ENCODE measurements at regions not wholly inside any gene's neighbourhood (a gene's known extent, or its start where the extent isn't known, plus 50 kb on each side); places are given as distances from the start of the nearest gene placed in this dataset.

GRCh38 chr12:112598626-112599025 lies 179.9 kb downstream of the PTPN11 start:
- H3K4me3 ChIP-seq (replicated peaks in 1 of 4; ENCODE audit: control extremely low read depth in 1 of 4, insufficient read depth in 1 of 4, low read depth in 3 of 4, low read length in 4 of 4): no peak overlapping the region
- H2AFZ ChIP-seq (ENCODE audit: low read length): no peak overlapping the region
- H3K27ac ChIP-seq (ENCODE audit: insufficient read depth, low read length): no peak overlapping the region
- TF ChIP-seq, protein P1, sequence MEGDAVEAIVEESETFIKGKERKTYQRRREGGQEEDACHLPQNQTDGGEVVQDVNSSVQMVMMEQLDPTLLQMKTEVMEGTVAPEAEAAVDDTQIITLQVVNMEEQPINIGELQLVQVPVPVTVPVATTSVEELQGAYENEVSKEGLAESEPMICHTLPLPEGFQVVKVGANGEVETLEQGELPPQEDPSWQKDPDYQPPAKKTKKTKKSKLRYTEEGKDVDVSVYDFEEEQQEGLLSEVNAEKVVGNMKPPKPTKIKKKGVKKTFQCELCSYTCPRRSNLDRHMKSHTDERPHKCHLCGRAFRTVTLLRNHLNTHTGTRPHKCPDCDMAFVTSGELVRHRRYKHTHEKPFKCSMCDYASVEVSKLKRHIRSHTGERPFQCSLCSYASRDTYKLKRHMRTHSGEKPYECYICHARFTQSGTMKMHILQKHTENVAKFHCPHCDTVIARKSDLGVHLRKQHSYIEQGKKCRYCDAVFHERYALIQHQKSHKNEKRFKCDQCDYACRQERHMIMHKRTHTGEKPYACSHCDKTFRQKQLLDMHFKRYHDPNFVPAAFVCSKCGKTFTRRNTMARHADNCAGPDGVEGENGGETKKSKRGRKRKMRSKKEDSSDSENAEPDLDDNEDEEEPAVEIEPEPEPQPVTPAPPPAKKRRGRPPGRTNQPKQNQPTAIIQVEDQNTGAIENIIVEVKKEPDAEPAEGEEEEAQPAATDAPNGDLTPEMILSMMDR (conservative IDR thresholded peaks at IDR 0.05 in 1 of 2, IDR thresholded peaks at IDR 0.05 in 1 of 2; ENCODE audit: low read depth in 1 of 2, low read length in 2 of 2): no peak
- no peak for TF ChIP-seq EZH2 (IDR thresholded peaks at IDR 0.05; ENCODE audit: low read length, missing control alignments)
- no peak for DNase-seq (ENCODE audit: low read depth in 2 of 2)
- no peaks in the 10 kb centered on the region for H3K4me1 ChIP-seq (ENCODE audit: control insufficient read depth, extremely low read depth, insufficient read depth, low read length)
- H3K36me3 ChIP-seq (ENCODE audit: control insufficient read depth, insufficient read depth, low read length): no peaks in the 10 kb centered on the region
- H3K79me2 ChIP-seq (ENCODE audit: control insufficient read depth, insufficient read depth, low read length): no peaks in the 10 kb centered on the region
- H4K20me1 ChIP-seq (ENCODE audit: control insufficient read depth, extremely low read depth, insufficient read depth, low read length): no peaks in the 10 kb centered on the region
- H3K9ac ChIP-seq (ENCODE audit: insufficient read depth, low read length): no peak overlapping the region
- H3K27me3 ChIP-seq (ENCODE audit: control insufficient read depth, insufficient read depth, low read length): no peaks in the 10 kb centered on the region
- no peaks in the 10 kb centered on the region for H3K9me3 ChIP-seq (ENCODE audit: control insufficient read depth, insufficient read depth, low read depth, low read length)
- no peak overlapping the region for H3K4me2 ChIP-seq (ENCODE audit: extremely low read depth, insufficient read depth, low read length)

GRCh38 chr12:112599871-112600270 lies 181.1 kb downstream of the PTPN11 start:
- Histone ChIP-seq H3K4me1 (ENCODE audit: control insufficient read depth, extremely low read depth, insufficient read depth, low read length) (no peaks in the 10 kb centered on the region), H3K27me3 (ENCODE audit: control insufficient read depth, insufficient read depth, low read length) (no peaks in the 10 kb centered on the region), H3K79me2 (ENCODE audit: control insufficient read depth, insufficient read depth, low read length) (no peaks in the 10 kb centered on the region), H2AFZ (ENCODE audit: low read length) (no peak overlapping the region), H3K4me3 (replicated peaks in 1 of 4; ENCODE audit: control extremely low read depth in 1 of 4, insufficient read depth in 1 of 4, low read depth in 3 of 4, low read length in 4 of 4) (no peak overlapping the region), H4K20me1 (ENCODE audit: control insufficient read depth, extremely low read depth, insufficient read depth, low read length) (no peaks in the 10 kb centered on the region), H3K27ac (ENCODE audit: insufficient read depth, low read length) (no peak overlapping the region), H3K36me3 (ENCODE audit: control insufficient read depth, insufficient read depth, low read length) (no peaks in the 10 kb centered on the region), H3K4me2 (ENCODE audit: extremely low read depth, insufficient read depth, low read length) (no peak overlapping the region), H3K9me3 (ENCODE audit: control insufficient read depth, insufficient read depth, low read depth, low read length) (no peaks in the 10 kb centered on the region), H3K9ac (ENCODE audit: insufficient read depth, low read length) (no peak overlapping the region)
- DNase-seq (ENCODE audit: low read depth in 2 of 2): no peak
- TF ChIP-seq, protein P1 (conservative IDR thresholded peaks at IDR 0.05 in 1 of 2, IDR thresholded peaks at IDR 0.05 in 1 of 2; ENCODE audit: low read depth in 1 of 2, low read length in 2 of 2): no peak
- TF ChIP-seq EZH2 (IDR thresholded peaks at IDR 0.05; ENCODE audit: low read length, missing control alignments): no peak

DNA sequence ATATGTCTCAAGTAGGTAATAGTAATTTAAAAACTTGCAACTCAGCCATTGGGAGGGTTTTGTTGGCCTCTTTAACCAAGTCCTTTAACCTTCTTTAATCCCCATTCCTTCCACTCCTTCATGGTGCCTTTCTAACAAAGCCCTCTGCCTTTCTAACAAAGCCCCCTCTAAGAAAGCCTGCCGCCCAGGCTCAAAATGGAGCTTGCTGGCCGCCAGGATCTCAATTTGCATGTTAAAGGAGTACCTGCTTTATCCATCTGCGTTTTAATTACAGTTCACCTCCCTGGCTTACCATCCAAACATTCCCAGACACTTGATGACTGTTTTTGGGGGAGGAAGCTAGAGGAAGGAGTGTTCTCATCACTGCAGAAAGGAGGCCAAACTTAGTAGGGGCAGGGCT lies 183.4 kb downstream of the PTPN11 start:
- no peak overlapping the region for H3K9ac ChIP-seq (ENCODE audit: insufficient read depth, low read length)
- H3K79me2 ChIP-seq (ENCODE audit: control insufficient read depth, insufficient read depth, low read length): no peaks in the 10 kb centered on the region
- H3K27me3 ChIP-seq (ENCODE audit: control insufficient read depth, insufficient read depth, low read length): no peaks in the 10 kb centered on the region
- H4K20me1 ChIP-seq (ENCODE audit: control insufficient read depth, extremely low read depth, insufficient read depth, low read length): no peaks in the 10 kb centered on the region
- no peaks in the 10 kb centered on the region for H3K36me3 ChIP-seq (ENCODE audit: control insufficient read depth, insufficient read depth, low read length)
- no peak overlapping the region for H2AFZ ChIP-seq (ENCODE audit: low read length)
- no peak overlapping the region for H3K27ac ChIP-seq (ENCODE audit: insufficient read depth, low read length)
- no peak overlapping the region for H3K4me3 ChIP-seq (replicated peaks in 1 of 4; ENCODE audit: control extremely low read depth in 1 of 4, insufficient read depth in 1 of 4, low read depth in 3 of 4, low read length in 4 of 4)
- TF ChIP-seq, protein P1 (conservative IDR thresholded peaks at IDR 0.05 in 1 of 2, IDR thresholded peaks at IDR 0.05 in 1 of 2; ENCODE audit: low read depth in 1 of 2, low read length in 2 of 2): no peak
- TF ChIP-seq EZH2 (IDR thresholded peaks at IDR 0.05; ENCODE audit: low read length, missing control alignments): no peak
- no peak overlapping the region for H3K4me2 ChIP-seq (ENCODE audit: extremely low read depth, insufficient read depth, low read length)
- no peak for DNase-seq (ENCODE audit: low read depth in 2 of 2)
- no peaks in the 10 kb centered on the region for H3K4me1 ChIP-seq (ENCODE audit: control insufficient read depth, extremely low read depth, insufficient read depth, low read length)
- no peaks in the 10 kb centered on the region for H3K9me3 ChIP-seq (ENCODE audit: control insufficient read depth, insufficient read depth, low read depth, low read length)
